ENCODE measurements at regions not wholly inside any gene's neighbourhood (a gene's known extent, or its start where the extent isn't known, plus 50 kb on each side); places are given as distances from the start of the nearest gene placed in this dataset.

DNA sequence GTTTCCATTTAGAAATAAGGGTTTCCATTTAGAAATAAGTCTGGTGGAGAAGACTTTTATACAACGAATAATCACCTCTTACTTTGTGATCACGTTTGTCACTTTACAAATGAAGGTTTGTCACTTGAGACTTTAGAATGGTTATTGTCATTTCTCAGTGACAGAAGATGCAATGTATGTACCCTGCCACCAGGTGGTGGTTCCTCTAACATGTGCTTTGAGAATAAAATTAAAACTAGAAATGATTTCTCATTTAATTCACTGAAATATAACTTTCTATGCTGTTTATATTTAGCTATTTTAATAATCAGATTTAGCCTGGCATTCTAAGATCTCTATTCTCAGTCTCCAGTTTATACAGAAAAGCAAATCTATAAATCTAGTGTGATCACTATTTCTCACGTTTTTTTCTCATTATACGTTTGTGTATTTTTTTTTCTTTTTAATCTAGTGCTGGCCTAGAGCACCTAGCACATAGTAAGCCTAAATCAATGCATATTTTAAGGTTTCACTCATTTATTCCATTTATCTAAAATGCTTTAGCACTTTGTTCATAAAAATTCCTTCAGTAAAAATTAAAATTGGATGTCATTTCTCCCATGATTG is 57.4 kb upstream of the TFAP2D start:
- Histone ChIP-seq H3K4me3 (ENCODE audit: low read length) (no peak overlapping the region; the same call in 1 of the 2 replicates), H3K36me3 (replicated peaks; ENCODE audit: low read depth, low read length) (no peaks in the 10 kb centered on the region), H2AFZ (ENCODE audit: low read depth, low read length) (peak overlapping the region; percentile 59), H3K9ac (ENCODE audit: low read length) (no peak overlapping the region), H3K4me2 (ENCODE audit: low read length) (peak overlapping the region; percentile 37), H4K20me1 (ENCODE audit: insufficient read depth, low read length) (no peaks in the 10 kb centered on the region), H3K27me3 (ENCODE audit: low read depth, low read length) (no peaks in the 10 kb centered on the region), H3K9me3 (ENCODE audit: insufficient read depth, low read length) (no peaks in the 10 kb centered on the region), H3K27ac (ENCODE audit: low read length) (no peak overlapping the region), H3K4me1 (ENCODE audit: low read length) (no peaks in the 10 kb centered on the region), H3K79me2 (ENCODE audit: low read length) (no peaks in the 10 kb centered on the region)
- no peak for TF ChIP-seq EZH2phosphoT487 (IDR thresholded peaks at IDR 0.05; ENCODE audit: low read depth)
- TF ChIP-seq, protein P1, sequence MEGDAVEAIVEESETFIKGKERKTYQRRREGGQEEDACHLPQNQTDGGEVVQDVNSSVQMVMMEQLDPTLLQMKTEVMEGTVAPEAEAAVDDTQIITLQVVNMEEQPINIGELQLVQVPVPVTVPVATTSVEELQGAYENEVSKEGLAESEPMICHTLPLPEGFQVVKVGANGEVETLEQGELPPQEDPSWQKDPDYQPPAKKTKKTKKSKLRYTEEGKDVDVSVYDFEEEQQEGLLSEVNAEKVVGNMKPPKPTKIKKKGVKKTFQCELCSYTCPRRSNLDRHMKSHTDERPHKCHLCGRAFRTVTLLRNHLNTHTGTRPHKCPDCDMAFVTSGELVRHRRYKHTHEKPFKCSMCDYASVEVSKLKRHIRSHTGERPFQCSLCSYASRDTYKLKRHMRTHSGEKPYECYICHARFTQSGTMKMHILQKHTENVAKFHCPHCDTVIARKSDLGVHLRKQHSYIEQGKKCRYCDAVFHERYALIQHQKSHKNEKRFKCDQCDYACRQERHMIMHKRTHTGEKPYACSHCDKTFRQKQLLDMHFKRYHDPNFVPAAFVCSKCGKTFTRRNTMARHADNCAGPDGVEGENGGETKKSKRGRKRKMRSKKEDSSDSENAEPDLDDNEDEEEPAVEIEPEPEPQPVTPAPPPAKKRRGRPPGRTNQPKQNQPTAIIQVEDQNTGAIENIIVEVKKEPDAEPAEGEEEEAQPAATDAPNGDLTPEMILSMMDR (IDR thresholded peaks at IDR 0.05; ENCODE audit: low read depth, low read length) = peak; percentile 67

DNA sequence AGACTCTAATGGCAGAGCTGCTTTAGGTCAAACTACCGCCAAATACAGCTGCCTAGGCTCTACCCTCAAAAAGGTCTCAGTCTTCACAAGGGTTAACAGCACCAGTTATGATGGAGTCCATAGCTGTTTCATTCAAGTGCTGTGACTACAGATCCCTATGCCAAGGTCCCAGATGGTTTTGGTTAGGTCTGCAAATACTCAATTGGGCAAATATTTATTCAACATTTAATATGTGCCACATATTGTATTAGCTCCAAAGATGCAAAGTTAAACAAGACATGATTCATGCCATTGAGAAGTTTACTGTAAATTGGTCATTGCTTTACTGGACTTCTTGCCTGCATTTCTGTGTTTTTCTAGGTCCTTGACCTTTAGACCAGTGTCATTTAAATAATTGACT is 55.8 kb upstream of the TFAP2D start:
- H3K9me3 ChIP-seq (ENCODE audit: insufficient read depth, low read length) = no peaks in the 10 kb centered on the region
- H3K4me3 ChIP-seq (ENCODE audit: low read length) = no peak overlapping the region
- no peaks in the 10 kb centered on the region for H3K27me3 ChIP-seq (ENCODE audit: low read depth, low read length)
- no peaks in the 10 kb centered on the region for H3K4me1 ChIP-seq (ENCODE audit: low read length)
- TF ChIP-seq EZH2phosphoT487 (IDR thresholded peaks at IDR 0.05; ENCODE audit: low read depth) = no peak
- TF ChIP-seq, protein P1 (IDR thresholded peaks at IDR 0.05; ENCODE audit: low read depth, low read length) = no peak
- no peaks in the 10 kb centered on the region for H3K36me3 ChIP-seq (replicated peaks; ENCODE audit: low read depth, low read length)
- no peaks in the 10 kb centered on the region for H4K20me1 ChIP-seq (ENCODE audit: insufficient read depth, low read length)
- no peak overlapping the region for H2AFZ ChIP-seq (ENCODE audit: low read depth, low read length)
- no peaks in the 10 kb centered on the region for H3K79me2 ChIP-seq (ENCODE audit: low read length)
- H3K27ac ChIP-seq (ENCODE audit: low read length) = no peak overlapping the region
- H3K9ac ChIP-seq (ENCODE audit: low read length) = no peak overlapping the region
- no peak overlapping the region for H3K4me2 ChIP-seq (ENCODE audit: low read length)

DNA sequence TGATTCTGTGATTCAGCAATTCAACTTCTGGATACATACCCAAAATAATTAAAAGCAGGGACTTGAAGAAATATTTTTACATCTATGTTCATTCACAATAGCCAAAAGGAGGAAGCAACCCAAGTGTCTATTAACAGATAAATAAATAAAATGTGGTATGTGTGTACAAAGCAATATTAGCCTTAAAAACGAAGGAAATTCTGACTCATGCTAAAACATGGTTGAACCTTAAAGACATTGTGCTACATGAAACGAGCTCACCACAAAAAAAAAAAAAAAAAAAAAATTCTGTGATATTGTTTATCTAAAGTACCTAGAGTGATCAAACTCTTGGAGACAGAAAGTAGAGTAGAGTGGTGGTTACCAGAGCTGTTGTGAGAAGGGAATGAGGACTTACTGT is 54.8 kb upstream of the TFAP2D start:
- Histone ChIP-seq H3K36me3 (replicated peaks; ENCODE audit: low read depth, low read length) (no peaks in the 10 kb centered on the region), H3K9me3 (ENCODE audit: insufficient read depth, low read length) (no peaks in the 10 kb centered on the region), H2AFZ (ENCODE audit: low read depth, low read length) (no peak overlapping the region), H3K27ac (ENCODE audit: low read length) (no peak overlapping the region), H3K4me2 (ENCODE audit: low read length) (no peak overlapping the region), H3K4me1 (ENCODE audit: low read length) (no peaks in the 10 kb centered on the region), H3K4me3 (ENCODE audit: low read length) (no peak overlapping the region), H3K27me3 (ENCODE audit: low read depth, low read length) (no peaks in the 10 kb centered on the region), H4K20me1 (ENCODE audit: insufficient read depth, low read length) (no peaks in the 10 kb centered on the region), H3K79me2 (ENCODE audit: low read length) (no peaks in the 10 kb centered on the region), H3K9ac (ENCODE audit: low read length) (no peak overlapping the region)
- no peak for TF ChIP-seq EZH2phosphoT487 (IDR thresholded peaks at IDR 0.05; ENCODE audit: low read depth)
- TF ChIP-seq, protein P1 (IDR thresholded peaks at IDR 0.05; ENCODE audit: low read depth, low read length) = no peak

DNA sequence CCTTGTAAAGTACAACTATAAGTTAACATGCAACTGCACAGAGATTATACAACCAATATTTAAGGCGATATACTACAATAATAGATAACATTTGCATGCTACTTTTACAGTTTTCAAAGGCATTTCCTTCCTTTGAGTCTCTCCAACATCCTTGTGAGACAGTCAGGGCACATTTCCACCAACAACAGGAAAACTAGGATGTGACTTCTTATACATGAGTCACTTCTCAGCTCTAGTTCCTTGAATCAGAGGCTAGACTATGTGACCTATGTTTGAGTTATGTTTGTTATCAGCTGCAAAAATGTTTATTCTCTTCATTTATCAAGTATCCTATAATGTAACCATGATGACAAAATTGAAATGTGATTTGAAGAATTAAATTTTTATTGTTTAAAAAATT is 51.7 kb upstream of the TFAP2D start:
- no peaks in the 10 kb centered on the region for H3K36me3 ChIP-seq (replicated peaks; ENCODE audit: low read depth, low read length)
- TF ChIP-seq EZH2phosphoT487 (IDR thresholded peaks at IDR 0.05; ENCODE audit: low read depth) = no peak
- TF ChIP-seq, protein P1 (IDR thresholded peaks at IDR 0.05; ENCODE audit: low read depth, low read length) = no peak
- no peaks in the 10 kb centered on the region for H3K9me3 ChIP-seq (ENCODE audit: insufficient read depth, low read length)
- H3K27me3 ChIP-seq (ENCODE audit: low read depth, low read length) = no peaks in the 10 kb centered on the region
- H2AFZ ChIP-seq (ENCODE audit: low read depth, low read length) = no peak overlapping the region
- no peak overlapping the region for H3K4me3 ChIP-seq (ENCODE audit: low read length)
- no peaks in the 10 kb centered on the region for H3K79me2 ChIP-seq (ENCODE audit: low read length)
- H3K4me2 ChIP-seq (ENCODE audit: low read length) = no peak overlapping the region
- no peaks in the 10 kb centered on the region for H4K20me1 ChIP-seq (ENCODE audit: insufficient read depth, low read length)
- H3K4me1 ChIP-seq (ENCODE audit: low read length) = no peaks in the 10 kb centered on the region
- H3K27ac ChIP-seq (ENCODE audit: low read length) = no peak overlapping the region
- no peak overlapping the region for H3K9ac ChIP-seq (ENCODE audit: low read length)
